Lung (tissue), 11 donors: ENCODE measurements at regions not wholly inside any gene's neighbourhood (a gene's known extent, or its start where the extent isn't known, plus 50 kb on each side); places are given as distances from the start of the nearest gene placed in this dataset.

Experiments
- ATAC-seq: fragments of 200-7000 bp; cut with Tn5 transposase; one replicate; pipeline ENCODE4 v1.9.1; 2020; ENCODE audit warnings: moderate number of reproducible peaks; ENCODE audit not compliant: insufficient read depth, low FRiP score
- DNase-seq, 3 donors: peaks; one replicate each; pipeline ENCODE4 v3.0.0-alpha.2; 2013 to 2017
- H3K27ac ChIP-seq, 2 donors: one replicate each; pipeline ENCODE4 v1.5.1; 2013; ENCODE audit warnings: mild to moderate bottlenecking in 2 of 2, moderate library complexity in 2 of 2, control low read depth in 1 of 2, inconsistent platforms in 1 of 2, low read depth in 1 of 2, low read length in 1 of 2
- H3K27me3 ChIP-seq, 3 donors: one replicate each; pipeline ENCODE4 v1.5.1; 2013; ENCODE audit warnings: low read length in 2 of 3; ENCODE audit not compliant: control insufficient read depth in 3 of 3, insufficient read depth in 3 of 3
- H3K36me3 ChIP-seq, 4 donors: one replicate each; pipeline ENCODE4 v1.5.1; 2013; ENCODE audit warnings: low read length in 4 of 4, mild to moderate bottlenecking in 1 of 4, moderate library complexity in 1 of 4; ENCODE audit not compliant: control insufficient read depth in 4 of 4, insufficient read depth in 4 of 4
- H3K4me1 ChIP-seq, 5 donors: one replicate each; pipeline ENCODE4 v1.5.1; 2013; ENCODE audit warnings: low read length in 5 of 5, mild to moderate bottlenecking in 2 of 5, moderate library complexity in 1 of 5; ENCODE audit not compliant: control insufficient read depth in 5 of 5, insufficient read depth in 5 of 5
- H3K4me3 ChIP-seq: one replicate; pipeline ENCODE4 v1.5.1; 2013; ENCODE audit warnings: mild to moderate bottlenecking, control low read depth, moderate library complexity
- H3K9ac ChIP-seq, 2 donors: one replicate each; pipeline ENCODE4 v1.5.1; 2013; ENCODE audit warnings: low read length in 2 of 2, control low read depth in 1 of 2; ENCODE audit not compliant: insufficient read depth in 1 of 2
- H3K9me3 ChIP-seq, 4 donors: one replicate each; pipeline ENCODE4 v1.5.1; 2013; ENCODE audit warnings: low read length in 3 of 4, mild to moderate bottlenecking in 1 of 4, moderate library complexity in 1 of 4; ENCODE audit not compliant: control insufficient read depth in 4 of 4, insufficient read depth in 3 of 4
- CTCF ChIP-seq: IDR thresholded peaks from 2 replicates; pipeline ENCODE4 v1.5.1; 2012; ENCODE audit warnings: mild to moderate bottlenecking; ENCODE audit errors: control extremely low read depth, extremely low read depth
- WGBS, 2 donors: extraction: QIAGEN DNeasy Blood & Tissue Kit; methylation state at CpG; one replicate each; pipeline ENCODE4 v1.1.7; 2013; 5-methylcytosine and 5-hydroxymethylcytosine counted together
- donor health status: control.
- donor health status: control.
- donor health status: Bipolar disorder and iron deficiency.
- donor health status: healthy.
- donor health status: DM: yes; HTN: yes; CAD: no.

GRCh38 chr9:93792358-93792757 is 162.8 kb downstream of the BARX1 start:
- H3K36me3 ChIP-seq, result no peaks in the 10 kb centered on the region
- no peaks in the 10 kb centered on the region for H3K27me3 ChIP-seq
- H3K9ac ChIP-seq, result no peak overlapping the region
- H3K4me1 ChIP-seq, result no peaks in the 10 kb centered on the region
- H3K27ac ChIP-seq, result no peak overlapping the region
- no peak for TF ChIP-seq CTCF
- ATAC-seq (no peak), DNase-seq (no peak)
- 93 to 98% methylated on average over 1 of the region's 1 CpG for WGBS, 2 donors
- peaks cover 0 to 7% (median 0%) of the 10 kb centered on the region in 4 donors for H3K9me3 ChIP-seq
- H3K4me3 ChIP-seq, result no peak overlapping the region

DNA sequence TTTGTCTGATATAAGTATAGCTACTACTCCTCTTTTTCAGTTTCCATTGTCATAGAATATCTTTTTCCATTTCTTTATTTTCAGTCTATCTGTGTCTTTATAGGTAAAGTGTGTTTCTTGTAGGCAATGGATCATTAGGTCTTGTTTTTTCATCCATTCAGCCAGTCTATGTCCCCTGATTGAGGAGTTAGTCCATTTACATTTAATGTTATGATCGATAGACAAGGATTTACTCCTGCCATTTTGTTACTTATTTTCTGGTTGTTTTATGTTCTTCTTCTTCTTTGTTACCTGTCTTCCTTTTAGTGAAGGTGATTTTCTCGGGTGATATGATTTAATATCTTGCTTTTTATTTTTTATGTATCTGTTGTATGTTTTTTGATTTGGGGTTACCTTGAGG is 169.0 kb downstream of the BARX1 start:
- no peak for TF ChIP-seq CTCF
- H3K36me3 ChIP-seq, result no peaks in the 10 kb centered on the region
- no peaks in the 10 kb centered on the region for H3K4me1 ChIP-seq
- H3K27me3 ChIP-seq, result no peaks in the 10 kb centered on the region
- DNase-seq, result no peak
- WGBS, 2 donors, result 84 to 96% methylated on average over 2 of the region's 2 CpGs
- no peak overlapping the region for H3K27ac ChIP-seq
- H3K4me3 ChIP-seq, result no peak overlapping the region
- ATAC-seq, result no peak
- peaks cover 0 to 7% (median 2%) of the 10 kb centered on the region in 4 donors for H3K9me3 ChIP-seq
- H3K9ac ChIP-seq, result no peak overlapping the region

DNA sequence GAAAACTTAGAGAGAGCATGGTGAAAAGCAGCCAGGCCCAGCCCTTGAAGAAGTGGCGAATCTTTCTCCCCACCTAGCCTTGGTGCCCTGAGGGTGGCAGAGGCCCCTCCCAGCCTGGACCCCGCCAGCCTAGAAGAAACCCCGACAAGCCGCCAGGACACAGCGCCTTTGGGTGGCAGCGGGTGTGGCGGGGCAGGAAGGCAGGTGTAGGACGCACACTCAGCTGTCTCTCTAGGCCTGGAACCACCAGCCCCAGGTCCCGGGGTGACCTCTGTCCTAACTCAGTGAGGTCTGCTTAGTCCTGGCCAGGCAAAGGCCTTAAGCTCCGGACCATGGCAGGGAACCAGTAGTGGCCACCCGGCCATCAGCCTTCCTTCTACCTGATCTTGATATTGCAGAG is 178.3 kb downstream of the BARX1 start:
- Histone ChIP-seq H3K9ac (no peak overlapping the region), H3K27ac (no peak overlapping the region), H3K36me3 (no peaks in the 10 kb centered on the region), H3K9me3 (peaks cover 0 to 2% (median 0%) of the 10 kb centered on the region in 4 donors), H3K4me1 (no peaks in the 10 kb centered on the region), H3K27me3 (no peaks in the 10 kb centered on the region), H3K4me3 (no peak overlapping the region)
- DNase-seq (no peak), ATAC-seq (no peak)
- no peak for TF ChIP-seq CTCF
- WGBS, 2 donors, result 92 to 93% methylated on average over 11 of the region's 11 CpGs

GRCh38 chr9:93776256-93776655 is 178.9 kb downstream of the BARX1 start:
- H3K27ac ChIP-seq, result no peak overlapping the region
- H3K9ac ChIP-seq, result no peak overlapping the region
- H3K36me3 ChIP-seq, result no peaks in the 10 kb centered on the region
- no peak overlapping the region for H3K4me3 ChIP-seq
- ATAC-seq (no peak), DNase-seq (no peak)
- no peaks in the 10 kb centered on the region for H3K27me3 ChIP-seq
- peaks cover 0 to 2% (median 0%) of the 10 kb centered on the region in 4 donors for H3K9me3 ChIP-seq
- no peaks in the 10 kb centered on the region for H3K4me1 ChIP-seq
- no peak for TF ChIP-seq CTCF
- 82 to 90% methylated on average over 1 of the region's 1 CpG for WGBS, 2 donors
